OCI-LY3 (cell line): ENCODE measurements at regions not wholly inside any gene's neighbourhood (a gene's known extent, or its start where the extent isn't known, plus 50 kb on each side); places are given as distances from the start of the nearest gene placed in this dataset.
A peak's percentile ranks its signal among the peaks of the same experiment; 100 is the strongest.

Experiments used
- H2AFZ ChIP-seq: fragments of 200-600, 300-600 bp; shearing (Covaris generic); 2 replicates; pipeline ENCODE4 v1.6.0; 2014; ENCODE audit warnings: antibody characterized with exemption, low read depth, low read length
- H3K27ac ChIP-seq: fragments of 200-600, 300-600 bp; sonication (generic); 2 replicates; pipeline ENCODE4 v1.5.1; 2014; ENCODE audit warnings: mild to moderate bottlenecking, low read length, moderate library complexity, mixed read lengths
- H3K27me3 ChIP-seq: fragments of 200-600, 300-600 bp; sonication (generic); 2 replicates; pipeline ENCODE4 v1.6.1; 2014; ENCODE audit warnings: low read depth, low read length, mixed read lengths
- H3K36me3 ChIP-seq: fragments of 200-600, 300-600 bp; sonication (generic); replicated peaks from 2 replicates; pipeline ENCODE3; 2014; ENCODE audit warnings: low read depth, low read length, mixed read lengths
- H3K4me1 ChIP-seq: fragments of 300-600, 200-600 bp; sonication (generic); 2 replicates; pipeline ENCODE4 v1.6.1; 2014; ENCODE audit warnings: low read length, mixed read lengths
- H3K4me2 ChIP-seq: fragments of 200-600, 300-600 bp; sonication (generic); 2 replicates; pipeline ENCODE4 v1.6.1; 2014; ENCODE audit warnings: low read length, mixed read lengths
- H3K4me3 ChIP-seq: fragments of 300-600, 200-600 bp; sonication (generic); 2 replicates; pipeline ENCODE4 v1.5.1; 2014; ENCODE audit warnings: antibody characterized with exemption, mild to moderate bottlenecking, low read length, moderate library complexity
- H3K79me2 ChIP-seq: fragments of 300-600, 200-600 bp; shearing (Covaris generic); 2 replicates; pipeline ENCODE4 v1.6.1; 2014; ENCODE audit warnings: mild to moderate bottlenecking, low read length, mixed read lengths
- H3K9ac ChIP-seq: fragments of 300-600, 200-600 bp; shearing (Covaris generic); 2 replicates; pipeline ENCODE4 v1.6.0; 2014; ENCODE audit warnings: mild to moderate bottlenecking, low read length, moderate library complexity
- H3K9me3 ChIP-seq: fragments of 200-600, 300-600 bp; shearing (Covaris generic); 2 replicates; pipeline ENCODE4 v1.6.1; 2014; ENCODE audit warnings: low read length, mixed read lengths; ENCODE audit not compliant: insufficient read depth
- H4K20me1 ChIP-seq: fragments of 200-600, 300-600 bp; sonication (generic); 2 replicates; pipeline ENCODE4 v1.6.1; 2016; ENCODE audit warnings: low read length, mixed read lengths; ENCODE audit not compliant: insufficient read depth
- EZH2phosphoT487 ChIP-seq: fragments of 200-600 bp; shearing (Covaris generic); IDR thresholded peaks from 2 replicates; pipeline ENCODE4 v1.6.1; 2018; ENCODE audit warnings: antibody characterized with exemption, mixed run types, low read depth
- TF ChIP-seq, protein P1 (sequence below): fragments of 200-600, 300-600 bp; sonication (generic); IDR thresholded peaks from 2 replicates; pipeline ENCODE4 v1.5.1; 2014; ENCODE audit warnings: antibody characterized with exemption, low read length, low read depth

DNA sequence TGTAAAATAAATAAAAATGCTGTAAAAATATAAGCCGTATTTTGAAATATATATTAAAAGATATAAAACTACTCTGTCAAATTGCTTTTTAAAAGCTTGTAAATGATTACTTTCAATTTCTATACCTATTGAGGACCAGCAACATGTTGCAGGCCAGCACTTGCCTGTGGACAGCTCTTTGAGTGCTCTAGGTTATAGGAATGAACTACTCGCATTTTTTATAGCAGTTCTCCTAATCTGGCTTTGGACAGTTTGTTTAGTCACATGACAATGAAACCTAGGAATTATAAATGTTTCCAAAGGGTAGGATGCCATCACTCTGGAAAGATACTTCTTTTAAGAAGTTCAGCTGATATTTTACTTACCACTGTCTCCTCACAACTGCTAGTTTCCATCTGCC is 117.7 kb upstream of the PTPRZ1 start:
- Histone ChIP-seq H3K4me1 (no peaks in the 10 kb centered on the region), H3K27me3 (peaks cover 26% of the 10 kb centered on the region), H4K20me1 (no peaks in the 10 kb centered on the region), H2AFZ (no peak overlapping the region), H3K27ac (no peak overlapping the region), H3K4me3 (no peak overlapping the region), H3K9me3 (no peaks in the 10 kb centered on the region), H3K36me3 (no peaks in the 10 kb centered on the region), H3K79me2 (no peaks in the 10 kb centered on the region), H3K9ac (no peak overlapping the region), H3K4me2 (no peak overlapping the region)
- TF ChIP-seq, protein P1, sequence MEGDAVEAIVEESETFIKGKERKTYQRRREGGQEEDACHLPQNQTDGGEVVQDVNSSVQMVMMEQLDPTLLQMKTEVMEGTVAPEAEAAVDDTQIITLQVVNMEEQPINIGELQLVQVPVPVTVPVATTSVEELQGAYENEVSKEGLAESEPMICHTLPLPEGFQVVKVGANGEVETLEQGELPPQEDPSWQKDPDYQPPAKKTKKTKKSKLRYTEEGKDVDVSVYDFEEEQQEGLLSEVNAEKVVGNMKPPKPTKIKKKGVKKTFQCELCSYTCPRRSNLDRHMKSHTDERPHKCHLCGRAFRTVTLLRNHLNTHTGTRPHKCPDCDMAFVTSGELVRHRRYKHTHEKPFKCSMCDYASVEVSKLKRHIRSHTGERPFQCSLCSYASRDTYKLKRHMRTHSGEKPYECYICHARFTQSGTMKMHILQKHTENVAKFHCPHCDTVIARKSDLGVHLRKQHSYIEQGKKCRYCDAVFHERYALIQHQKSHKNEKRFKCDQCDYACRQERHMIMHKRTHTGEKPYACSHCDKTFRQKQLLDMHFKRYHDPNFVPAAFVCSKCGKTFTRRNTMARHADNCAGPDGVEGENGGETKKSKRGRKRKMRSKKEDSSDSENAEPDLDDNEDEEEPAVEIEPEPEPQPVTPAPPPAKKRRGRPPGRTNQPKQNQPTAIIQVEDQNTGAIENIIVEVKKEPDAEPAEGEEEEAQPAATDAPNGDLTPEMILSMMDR: no peak
- TF ChIP-seq EZH2phosphoT487: no peak

DNA sequence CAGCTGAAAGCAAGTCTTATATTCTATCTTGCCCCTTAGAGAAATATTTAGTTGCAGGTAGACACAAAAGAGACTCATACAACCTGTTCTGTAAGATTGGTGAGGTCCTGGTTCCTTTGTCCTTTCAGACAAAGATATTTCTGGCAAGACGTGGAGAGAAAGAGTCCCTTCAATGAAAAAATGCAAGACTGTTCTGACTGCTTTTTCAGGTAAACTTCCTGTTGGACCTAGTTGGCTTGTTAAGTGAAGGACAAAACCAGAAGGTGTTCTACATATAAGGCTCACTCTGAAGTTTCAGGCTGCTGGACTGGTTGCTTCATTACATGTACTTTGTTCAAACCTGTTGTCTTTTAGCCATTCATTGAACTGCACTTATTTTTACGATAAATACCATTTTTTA is 119.0 kb upstream of the PTPRZ1 start:
- Histone ChIP-seq H3K27me3 (peaks cover 26% of the 10 kb centered on the region), H3K9me3 (no peaks in the 10 kb centered on the region), H3K27ac (no peak overlapping the region), H3K4me3 (no peak overlapping the region), H2AFZ (no peak overlapping the region), H3K36me3 (no peaks in the 10 kb centered on the region), H3K9ac (no peak overlapping the region), H3K79me2 (no peaks in the 10 kb centered on the region), H3K4me2 (no peak overlapping the region), H3K4me1 (no peaks in the 10 kb centered on the region), H4K20me1 (no peaks in the 10 kb centered on the region)
- TF ChIP-seq EZH2phosphoT487: no peak
- TF ChIP-seq, protein P1: no peak

DNA sequence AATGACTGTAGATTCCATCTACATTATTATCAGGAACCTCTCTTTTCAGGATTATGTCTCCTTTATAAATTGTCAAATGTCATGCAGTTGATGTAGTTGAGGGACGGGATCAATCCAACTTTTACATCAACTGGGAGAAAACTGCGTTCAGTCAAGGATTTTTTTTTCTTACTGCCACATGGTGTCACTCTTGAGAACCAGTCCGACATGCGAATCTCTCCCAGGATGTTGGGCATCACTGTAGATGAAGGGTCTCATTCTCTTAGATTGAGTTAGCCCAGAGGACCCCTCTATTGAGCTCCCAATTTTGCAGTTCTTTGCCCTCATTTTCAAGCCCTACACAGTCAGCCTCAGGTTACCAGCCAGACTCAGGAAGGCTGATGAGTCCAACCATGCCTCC is 120.3 kb upstream of the PTPRZ1 start:
- no peak overlapping the region for H3K27ac ChIP-seq
- H3K9ac ChIP-seq: no peak overlapping the region
- H3K4me3 ChIP-seq: no peak overlapping the region
- H3K36me3 ChIP-seq: no peaks in the 10 kb centered on the region
- TF ChIP-seq, protein P1: peak; percentile 68
- TF ChIP-seq EZH2phosphoT487: no peak
- H3K4me1 ChIP-seq: no peaks in the 10 kb centered on the region
- H3K27me3 ChIP-seq: peaks cover 26% of the 10 kb centered on the region
- no peak overlapping the region for H2AFZ ChIP-seq
- no peaks in the 10 kb centered on the region for H4K20me1 ChIP-seq
- no peak overlapping the region for H3K4me2 ChIP-seq
- H3K79me2 ChIP-seq: no peaks in the 10 kb centered on the region
- H3K9me3 ChIP-seq: no peaks in the 10 kb centered on the region

DNA sequence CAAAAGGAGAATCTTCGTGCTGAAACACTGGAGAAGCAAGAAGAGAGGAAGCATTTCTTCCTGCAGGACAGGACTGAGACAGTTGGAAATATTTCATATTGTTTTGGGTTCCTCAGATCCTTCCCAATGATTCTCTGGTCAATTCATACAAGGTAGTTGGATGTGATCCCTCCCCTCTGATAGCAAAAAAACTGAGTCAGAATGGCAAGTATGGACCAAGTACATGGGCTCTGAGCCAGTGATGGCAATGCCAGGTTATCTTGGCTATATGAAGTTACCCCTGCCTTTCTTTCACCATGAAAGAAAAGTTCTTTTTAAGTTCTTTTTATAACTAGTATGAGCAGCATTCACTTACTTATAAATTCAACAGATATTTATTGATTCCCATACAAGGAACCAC is 124.4 kb upstream of the PTPRZ1 start:
- no peak overlapping the region for H2AFZ ChIP-seq
- no peak overlapping the region for H3K27ac ChIP-seq
- TF ChIP-seq, protein P1: no peak
- no peak for TF ChIP-seq EZH2phosphoT487
- no peaks in the 10 kb centered on the region for H4K20me1 ChIP-seq
- no peaks in the 10 kb centered on the region for H3K9me3 ChIP-seq
- peaks cover 18% of the 10 kb centered on the region for H3K27me3 ChIP-seq
- no peaks in the 10 kb centered on the region for H3K36me3 ChIP-seq
- H3K4me3 ChIP-seq: no peak overlapping the region
- no peak overlapping the region for H3K4me2 ChIP-seq
- H3K4me1 ChIP-seq: no peaks in the 10 kb centered on the region
- H3K79me2 ChIP-seq: no peaks in the 10 kb centered on the region
- H3K9ac ChIP-seq: no peak overlapping the region
